A549 (cell line): ENCODE measurements at regions not wholly inside any gene's neighbourhood (a gene's known extent, or its start where the extent isn't known, plus 50 kb on each side); places are given as distances from the start of the nearest gene placed in this dataset.

Experiments used
- CBX8 ChIP-seq: fragments of 200-600 bp; sonication (generic); IDR thresholded peaks from 2 replicates; pipeline ENCODE4 v1.6.1; 2016
- CTCF ChIP-seq: fragments of >200 bp; sonication (Bioruptor Twin); formaldehyde crosslinking; IDR thresholded peaks from 3 replicates; pipeline ENCODE4 v1.5.1; 2016
- KDM5A ChIP-seq: fragments of 200-600 bp; sonication (generic); IDR thresholded peaks from 2 replicates; pipeline ENCODE4 v1.6.1; 2016; ENCODE audit warnings: antibody characterized with exemption, mild to moderate bottlenecking
- MAFK ChIP-seq: fragments of 450-650 bp; IDR thresholded peaks from 2 replicates; pipeline ENCODE4 v1.6.1; 2014; ENCODE audit not compliant: partially characterized antibody
- PHF8 ChIP-seq: fragments of 200-600 bp; sonication (generic); IDR thresholded peaks from 2 replicates; pipeline ENCODE4 v1.6.1; 2016; ENCODE audit warnings: low read depth, mild to moderate bottlenecking, antibody characterized with exemption, moderate library complexity, borderline replicate concordance
- POLR2A ChIP-seq: IDR thresholded peaks from 2 replicates; pipeline ENCODE4 v1.6.1; 2012; ENCODE audit warnings: mild to moderate bottlenecking, low read length
- SREBF2 ChIP-seq: fragments of 450-650 bp; IDR thresholded peaks from 2 replicates; pipeline ENCODE4 v1.6.1; 2014; ENCODE audit warnings: mild to moderate bottlenecking, moderate library complexity

- no peak for TF ChIP-seq PHF8
- TF ChIP-seq MAFK, result no peak
- no peak for TF ChIP-seq CTCF
- no peak for TF ChIP-seq POLR2A
- TF ChIP-seq CBX8, result no peak
- no peak for TF ChIP-seq KDM5A
- no peak for TF ChIP-seq SREBF2
These were observed 68.9 kb upstream of the GOLM1 start for GRCh38 chr9:86168256-86168655.
